ENCODE measurements at regions not wholly inside any gene's neighbourhood (a gene's known extent, or its start where the extent isn't known, plus 50 kb on each side); places are given as distances from the start of the nearest gene placed in this dataset.
"Not testable (repeated sequence)": the region's sequence is repeated elsewhere in the genome, so short reads cannot be mapped to it uniquely, and the experiment has no call there.

DNA sequence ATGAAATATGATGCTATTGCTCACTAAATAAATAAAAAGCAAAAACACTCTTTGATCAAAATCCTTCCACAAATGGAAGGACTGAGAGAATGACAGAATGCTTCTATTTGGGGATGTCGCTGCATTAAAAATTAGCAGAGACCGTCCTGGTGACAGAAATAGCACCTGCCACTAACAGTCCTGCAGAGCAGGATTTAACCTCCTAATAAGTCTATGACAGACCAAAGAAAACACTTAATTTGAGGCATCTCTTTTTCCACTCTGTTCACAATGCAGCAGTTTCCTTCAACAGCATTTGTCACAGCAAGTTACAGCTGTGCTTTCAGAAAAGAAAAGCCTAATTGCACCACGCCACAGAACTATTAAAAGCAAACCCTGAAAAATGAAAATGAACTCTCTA, 140.6 kb upstream of the BEND6 start:
- no peak overlapping the region for H2AFZ ChIP-seq (ENCODE audit: insufficient read depth, low read depth, low read length, poor library complexity, severe bottlenecking)
- no peak overlapping the region for H3K27ac ChIP-seq (ENCODE audit: low read length in 2 of 2)
- H3K27me3 ChIP-seq (replicated peaks in 1 of 4; ENCODE audit: control extremely low read depth in 1 of 4, control insufficient read depth in 3 of 4, insufficient read depth in 4 of 4, low read length in 3 of 4), result no peaks in the 10 kb centered on the region
- intact Hi-C loops (cut with micrococcal nuclease), result no loop called here
- H3K4me1 Mint-ChIP-seq, result no peaks in the 10 kb centered on the region
- TF ChIP-seq EZH2 (IDR thresholded peaks at IDR 0.05; ENCODE audit: borderline replicate concordance, insufficient read depth, low read depth, low read length, poor library complexity, severe bottlenecking), result no peak
- TF ChIP-seq, protein P1, sequence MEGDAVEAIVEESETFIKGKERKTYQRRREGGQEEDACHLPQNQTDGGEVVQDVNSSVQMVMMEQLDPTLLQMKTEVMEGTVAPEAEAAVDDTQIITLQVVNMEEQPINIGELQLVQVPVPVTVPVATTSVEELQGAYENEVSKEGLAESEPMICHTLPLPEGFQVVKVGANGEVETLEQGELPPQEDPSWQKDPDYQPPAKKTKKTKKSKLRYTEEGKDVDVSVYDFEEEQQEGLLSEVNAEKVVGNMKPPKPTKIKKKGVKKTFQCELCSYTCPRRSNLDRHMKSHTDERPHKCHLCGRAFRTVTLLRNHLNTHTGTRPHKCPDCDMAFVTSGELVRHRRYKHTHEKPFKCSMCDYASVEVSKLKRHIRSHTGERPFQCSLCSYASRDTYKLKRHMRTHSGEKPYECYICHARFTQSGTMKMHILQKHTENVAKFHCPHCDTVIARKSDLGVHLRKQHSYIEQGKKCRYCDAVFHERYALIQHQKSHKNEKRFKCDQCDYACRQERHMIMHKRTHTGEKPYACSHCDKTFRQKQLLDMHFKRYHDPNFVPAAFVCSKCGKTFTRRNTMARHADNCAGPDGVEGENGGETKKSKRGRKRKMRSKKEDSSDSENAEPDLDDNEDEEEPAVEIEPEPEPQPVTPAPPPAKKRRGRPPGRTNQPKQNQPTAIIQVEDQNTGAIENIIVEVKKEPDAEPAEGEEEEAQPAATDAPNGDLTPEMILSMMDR (IDR thresholded peaks at IDR 0.05), result no peak
- POLR2A ChIA-PET, result no interaction called here
- H3K4me1 ChIP-seq (ENCODE audit: control insufficient read depth in 2 of 2, insufficient read depth in 2 of 2, low read length in 2 of 2), result no peaks in the 10 kb centered on the region
- no peaks in the 10 kb centered on the region for H3K79me2 ChIP-seq (ENCODE audit: control insufficient read depth, insufficient read depth, low read length)
- DNase-seq (no peak), ATAC-seq (ENCODE audit: low read depth) (no peak)
- WGBS (ENCODE audit: insufficient coverage), result 100% methylated on average over 1 of the region's 3 CpGs
- no peak overlapping the region for H3K27ac Mint-ChIP-seq
- H3K9ac ChIP-seq (ENCODE audit: low read length), result no peak overlapping the region
- H3K9me3 ChIP-seq (ENCODE audit: control extremely low read depth in 1 of 3, control insufficient read depth in 2 of 3, insufficient read depth in 1 of 3, low read length in 2 of 3), result no peaks in the 10 kb centered on the region
- no peak overlapping the region for H3K4me3 Mint-ChIP-seq
- no peaks in the 10 kb centered on the region for H3K36me3 ChIP-seq (replicated peaks in 1 of 2; ENCODE audit: control extremely low read depth in 1 of 2, control insufficient read depth in 1 of 2, extremely low read depth in 1 of 2, insufficient read depth in 2 of 2, low read length in 1 of 2)
- no peaks in the 10 kb centered on the region for H3K27me3 Mint-ChIP-seq
- H3K4me3 ChIP-seq (ENCODE audit: control extremely low read depth in 1 of 5, extremely low read depth in 1 of 5, insufficient read depth in 1 of 5, low read depth in 2 of 5, low read length in 4 of 5), result no peak overlapping the region
- no peak overlapping the region for H3K4me2 ChIP-seq (replicated peaks; ENCODE audit: low read depth, low read length, poor library complexity, severe bottlenecking)
- H3K9me3 Mint-ChIP-seq (ENCODE audit: insufficient read depth), result no peaks in the 10 kb centered on the region
- no peaks in the 10 kb centered on the region for H4K20me1 ChIP-seq (ENCODE audit: control insufficient read depth, insufficient read depth, low read length, poor library complexity, severe bottlenecking)
- CTCF ChIA-PET, result no interaction called here

DNA sequence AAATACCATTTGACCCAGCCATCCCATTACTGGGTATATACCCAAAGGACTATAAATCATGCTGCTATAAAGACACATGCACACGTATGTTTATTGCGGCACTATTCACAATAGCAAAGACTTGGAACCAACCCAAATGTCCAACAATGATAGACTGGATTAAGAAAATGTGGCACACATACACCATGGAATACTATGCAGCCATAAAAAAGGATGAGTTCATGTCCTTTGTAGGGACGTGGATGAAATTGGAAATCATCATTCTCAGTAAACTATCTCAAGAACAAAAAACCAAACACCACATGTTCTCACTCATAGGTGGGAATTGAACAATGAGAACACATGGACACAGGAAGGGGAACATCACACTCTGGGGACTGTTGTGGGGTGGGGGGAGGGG, 142.1 kb upstream of the BEND6 start:
- H3K27ac Mint-ChIP-seq; H3K9me3 ChIP-seq (ENCODE audit: control extremely low read depth in 1 of 3, control insufficient read depth in 2 of 3, insufficient read depth in 1 of 3, low read length in 2 of 3); ATAC-seq (ENCODE audit: low read depth); H3K9ac ChIP-seq (ENCODE audit: low read length); H2AFZ ChIP-seq (ENCODE audit: insufficient read depth, low read depth, low read length, poor library complexity, severe bottlenecking); H3K4me2 ChIP-seq (replicated peaks; ENCODE audit: low read depth, low read length, poor library complexity, severe bottlenecking); POLR2A ChIA-PET; H4K20me1 ChIP-seq (ENCODE audit: control insufficient read depth, insufficient read depth, low read length, poor library complexity, severe bottlenecking); H3K4me3 ChIP-seq (ENCODE audit: control extremely low read depth in 1 of 5, extremely low read depth in 1 of 5, insufficient read depth in 1 of 5, low read depth in 2 of 5, low read length in 4 of 5); CTCF ChIA-PET; H3K27me3 ChIP-seq (replicated peaks in 1 of 4; ENCODE audit: control extremely low read depth in 1 of 4, control insufficient read depth in 3 of 4, insufficient read depth in 4 of 4, low read length in 3 of 4); intact Hi-C loops (cut with micrococcal nuclease); H3K36me3 ChIP-seq (replicated peaks in 1 of 2; ENCODE audit: control extremely low read depth in 1 of 2, control insufficient read depth in 1 of 2, extremely low read depth in 1 of 2, insufficient read depth in 2 of 2, low read length in 1 of 2); H3K4me1 Mint-ChIP-seq; H3K27me3 Mint-ChIP-seq; H3K27ac ChIP-seq (ENCODE audit: low read length in 2 of 2); H3K79me2 ChIP-seq (ENCODE audit: control insufficient read depth, insufficient read depth, low read length); H3K9me3 Mint-ChIP-seq (ENCODE audit: insufficient read depth); DNase-seq; H3K4me1 ChIP-seq (ENCODE audit: control insufficient read depth in 2 of 2, insufficient read depth in 2 of 2, low read length in 2 of 2); H3K4me3 Mint-ChIP-seq: not testable (repeated sequence)
- no CpG with 5 or more reads among the region's 3 CpGs for WGBS (ENCODE audit: insufficient coverage)

All from B cell (primary cell).